ENCODE measurements at regions not wholly inside any gene's neighbourhood (a gene's known extent, or its start where the extent isn't known, plus 50 kb on each side); places are given as distances from the start of the nearest gene placed in this dataset.

DNA sequence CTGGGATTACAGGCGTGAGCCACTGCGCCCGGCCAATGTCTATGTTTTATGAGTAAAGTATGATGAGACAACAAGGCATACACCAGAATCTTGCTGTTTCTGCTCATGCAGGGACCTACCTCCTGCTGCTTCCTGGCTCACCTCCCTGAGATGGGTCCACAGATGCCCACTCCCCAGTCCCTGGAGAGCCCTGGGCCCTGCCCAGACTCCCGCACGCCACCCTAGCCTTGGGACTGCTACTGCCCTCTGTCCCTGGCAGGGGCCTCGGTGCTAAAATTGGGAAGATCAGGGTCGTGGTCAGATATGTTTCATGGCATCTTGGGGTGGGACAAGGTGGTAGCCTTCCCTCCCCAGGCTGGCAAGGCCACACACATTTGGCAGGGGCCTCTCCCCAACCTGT is 84.3 kb upstream of the BCOR start:
- intact Hi-C loops (cut with DNase I, micrococcal nuclease), result no loop called here
- CTCF ChIA-PET, result no interaction called here
- H3K4me1 Mint-ChIP-seq (ENCODE audit: low read depth), result peaks cover 8% of the 10 kb centered on the region

GRCh38 chrX:40179283-40179682 is 81.5 kb upstream of the BCOR start:
- H3K9me3 Mint-ChIP-seq, result no peaks in the 10 kb centered on the region
- POLR2A ChIA-PET, result no interaction called here
- Histone ChIP-seq H3K27ac (ENCODE audit: low read depth in 1 of 2, low read length in 2 of 2) (no peak overlapping the region), H3K36me3 (ENCODE audit: insufficient read depth, low read length) (no peaks in the 10 kb centered on the region), H3K4me1 (ENCODE audit: insufficient read depth, low read length) (peaks cover 26% of the 10 kb centered on the region), H3K4me3 (ENCODE audit: low read length) (no peak overlapping the region), H3K9me3 (ENCODE audit: control insufficient read depth in 1 of 2, insufficient read depth in 1 of 2, low read length in 2 of 2) (no peaks in the 10 kb centered on the region), H3K27me3 (ENCODE audit: control insufficient read depth in 1 of 2, insufficient read depth in 2 of 2, low read length in 2 of 2) (no peaks in the 10 kb centered on the region)
- CTCF ChIA-PET, result no interaction called here
- peak overlapping the region; percentile 45 for H3K4me3 Mint-ChIP-seq
- TF ChIP-seq CTCF (IDR thresholded peaks at IDR 0.05), result no peak
- no peaks in the 10 kb centered on the region for H3K27me3 Mint-ChIP-seq
- H3K27ac Mint-ChIP-seq, result peak overlapping the region; percentile 42
- intact Hi-C loops (cut with DNase I, micrococcal nuclease), result loop anchor here in 1 of 2 experiments (10.0 kb wide), 2 partner anchors 86 to 174 kb away; no protein-coding TSS in a partner anchor
- H3K36me3 Mint-ChIP-seq (ENCODE audit: low read depth), result peaks cover 14% of the 10 kb centered on the region
- H3K4me1 Mint-ChIP-seq (ENCODE audit: low read depth), result peaks cover 21% of the 10 kb centered on the region
- DNase-seq (peak in 2 of 14 experiments; percentile 20 to 25), ATAC-seq (ENCODE audit: poor library complexity) (no peak)

More for the DNA sequence above, 84.3 kb upstream of the BCOR start:
- no peak for DNase-seq
- no peaks in the 10 kb centered on the region for H3K36me3 Mint-ChIP-seq (ENCODE audit: low read depth)
- no peak overlapping the region for H3K27ac Mint-ChIP-seq
- no peaks in the 10 kb centered on the region for H3K36me3 ChIP-seq (ENCODE audit: insufficient read depth, low read length)
- H3K4me3 ChIP-seq (ENCODE audit: low read length), result no peak overlapping the region
- peaks cover 4% of the 10 kb centered on the region for H3K9me3 Mint-ChIP-seq
- peaks cover 7% of the 10 kb centered on the region for H3K4me1 ChIP-seq (ENCODE audit: insufficient read depth, low read length)
- POLR2A ChIA-PET, result no interaction called here
- no peak overlapping the region for H3K4me3 Mint-ChIP-seq
- no peak for ATAC-seq (ENCODE audit: poor library complexity)
- no peak for TF ChIP-seq CTCF (IDR thresholded peaks at IDR 0.05)
- no peak overlapping the region for H3K27ac ChIP-seq (ENCODE audit: low read depth in 1 of 2, low read length in 2 of 2)
- no peaks in the 10 kb centered on the region for H3K9me3 ChIP-seq (ENCODE audit: control insufficient read depth in 1 of 2, insufficient read depth in 1 of 2, low read length in 2 of 2)
- H3K27me3 Mint-ChIP-seq, result no peaks in the 10 kb centered on the region
- no peaks in the 10 kb centered on the region for H3K27me3 ChIP-seq (ENCODE audit: control insufficient read depth in 1 of 2, insufficient read depth in 2 of 2, low read length in 2 of 2)

- Mint-ChIP-seq H3K9me3 (no peaks in the 10 kb centered on the region), H3K4me1 (ENCODE audit: low read depth) (peaks cover 32% of the 10 kb centered on the region), H3K36me3 (ENCODE audit: low read depth) (peaks cover 16% of the 10 kb centered on the region), H3K27ac (peak overlapping the region; percentile 100), H3K27me3 (no peaks in the 10 kb centered on the region), H3K4me3 (peak overlapping the region; percentile 97)
- peak overlapping the region in 1 of 2 donors; percentile 13 for H3K27ac ChIP-seq (ENCODE audit: low read depth in 1 of 2, low read length in 2 of 2)
- H3K27me3 ChIP-seq (ENCODE audit: control insufficient read depth in 1 of 2, insufficient read depth in 2 of 2, low read length in 2 of 2), result no peaks in the 10 kb centered on the region
- intact Hi-C loops (cut with DNase I, micrococcal nuclease), result loop anchor here in 1 of 2 experiments (10.0 kb wide), 2 partner anchors 87 to 173 kb away; no protein-coding TSS in a partner anchor
- H3K9me3 ChIP-seq (ENCODE audit: control insufficient read depth in 1 of 2, insufficient read depth in 1 of 2, low read length in 2 of 2), result no peaks in the 10 kb centered on the region
- H3K4me1 ChIP-seq (ENCODE audit: insufficient read depth, low read length), result peaks cover 37% of the 10 kb centered on the region
- POLR2A ChIA-PET, result interaction anchor here (0.8 to 11.4 kb wide), 9 partner anchors 10 to 364 kb away, joined by 3 to 236 read pairs (median 10); partner anchors contain the start of gene BCOR
- peak in 2 of 14 experiments; percentile 17 to 21 for DNase-seq
- H3K4me3 ChIP-seq (ENCODE audit: low read length), result no peak overlapping the region
- no peak for ATAC-seq (ENCODE audit: poor library complexity)
- CTCF ChIA-PET, result interaction anchor here (1.1 kb wide), 1 partner anchor 89 kb away, joined by 3 read pairs; no protein-coding TSS in a partner anchor
- no peak for TF ChIP-seq CTCF (IDR thresholded peaks at IDR 0.05)
- H3K36me3 ChIP-seq (ENCODE audit: insufficient read depth, low read length), result no peaks in the 10 kb centered on the region
Observed at GRCh38 chrX:40177942-40178715, 80.4 kb upstream of the BCOR start.
